GM04504 (cell line): ENCODE measurements at regions not wholly inside any gene's neighbourhood (a gene's known extent, or its start where the extent isn't known, plus 50 kb on each side); places are given as distances from the start of the nearest gene placed in this dataset.

Source experiments
- DNase-seq: peaks from one replicate; pipeline ENCODE4 v3.0.0-alpha.2; 2012; ENCODE audit warnings: low read depth

- DNase-seq: no peak
Observed at GRCh38 chr2:38203446-38203810, 127.5 kb upstream of the CYP1B1 start.

- DNase-seq: no peak
Observed at GRCh38 chr2:38202713-38203445, 126.9 kb upstream of the CYP1B1 start.

- DNase-seq: no peak
Observed at GRCh38 chr2:38201784-38202183, 125.8 kb upstream of the CYP1B1 start.

DNA sequence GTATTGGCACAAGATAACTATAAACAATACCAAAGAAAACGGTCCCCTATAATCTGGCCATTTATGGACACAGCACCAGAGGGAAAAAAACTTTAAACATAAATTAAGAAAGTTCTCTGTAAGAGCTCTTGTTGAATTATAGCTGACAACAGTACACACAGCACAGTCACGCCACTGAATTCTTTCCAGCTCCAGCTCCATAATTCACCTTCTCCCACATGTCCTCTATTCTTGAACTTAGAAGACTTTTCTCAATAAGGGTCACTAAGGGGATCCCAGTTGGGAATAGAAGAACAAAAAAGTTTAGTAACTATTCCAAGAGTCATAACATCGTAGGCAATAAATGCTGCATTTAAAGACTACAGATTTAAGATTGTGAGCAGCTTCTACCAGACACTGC, 124.6 kb upstream of the CYP1B1 start:
- no peak for DNase-seq

- DNase-seq: no peak
Observed at GRCh38 chr2:38199127-38199526, 123.2 kb upstream of the CYP1B1 start.

DNA sequence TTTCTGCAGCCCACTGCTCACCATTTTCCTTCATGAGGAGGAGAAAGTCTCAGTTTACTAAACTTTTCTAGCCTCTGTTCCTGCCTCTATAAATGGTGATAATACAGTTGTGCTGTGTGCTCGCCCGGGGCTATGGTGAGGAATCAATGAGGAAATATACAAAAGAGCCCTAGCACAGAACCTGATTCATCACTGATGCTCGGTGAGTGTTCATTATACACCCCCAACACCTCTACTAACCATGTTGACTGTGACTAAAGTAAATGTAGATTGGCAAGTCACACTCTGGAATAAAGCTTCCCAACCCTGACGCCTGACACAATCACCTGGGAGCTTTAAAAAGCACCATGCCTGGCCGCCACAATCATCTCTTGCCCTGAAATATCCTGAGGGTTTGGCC, 118.8 kb upstream of the CYP1B1 start:
- no peak for DNase-seq

GRCh38 chr2:38192976-38193375, 117.0 kb upstream of the CYP1B1 start:
- DNase-seq: no peak

DNA sequence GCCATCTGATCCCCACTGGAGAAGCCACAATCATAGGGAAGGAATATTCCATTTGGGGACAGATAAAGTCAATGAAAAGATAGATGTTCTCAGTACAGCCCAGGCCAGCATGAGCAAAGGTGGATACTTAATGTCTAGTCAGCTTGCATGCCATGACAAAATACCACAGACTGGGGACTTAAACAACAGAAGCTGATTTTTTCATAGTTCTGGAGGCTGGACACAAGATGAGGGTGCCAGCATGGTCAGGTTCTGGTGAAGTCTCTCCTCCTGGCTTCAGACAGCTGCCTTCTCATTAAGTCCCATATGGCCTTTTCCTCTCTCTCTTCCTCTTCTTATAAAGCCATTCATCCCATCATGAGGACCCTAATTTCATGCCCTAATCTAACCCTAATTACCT, 116.1 kb upstream of the CYP1B1 start:
- DNase-seq: no peak

GRCh38 chr2:38191516-38191915, 115.6 kb upstream of the CYP1B1 start:
- no peak for DNase-seq

GRCh38 chr2:38190542-38191218, 114.7 kb upstream of the CYP1B1 start:
- peak; percentile 76 for DNase-seq

GRCh38 chr2:38187541-38188011, 111.6 kb upstream of the CYP1B1 start:
- peak; percentile 84 for DNase-seq

- no peak for DNase-seq
Observed at GRCh38 chr2:38185012-38185491, 109.1 kb upstream of the CYP1B1 start.

DNA sequence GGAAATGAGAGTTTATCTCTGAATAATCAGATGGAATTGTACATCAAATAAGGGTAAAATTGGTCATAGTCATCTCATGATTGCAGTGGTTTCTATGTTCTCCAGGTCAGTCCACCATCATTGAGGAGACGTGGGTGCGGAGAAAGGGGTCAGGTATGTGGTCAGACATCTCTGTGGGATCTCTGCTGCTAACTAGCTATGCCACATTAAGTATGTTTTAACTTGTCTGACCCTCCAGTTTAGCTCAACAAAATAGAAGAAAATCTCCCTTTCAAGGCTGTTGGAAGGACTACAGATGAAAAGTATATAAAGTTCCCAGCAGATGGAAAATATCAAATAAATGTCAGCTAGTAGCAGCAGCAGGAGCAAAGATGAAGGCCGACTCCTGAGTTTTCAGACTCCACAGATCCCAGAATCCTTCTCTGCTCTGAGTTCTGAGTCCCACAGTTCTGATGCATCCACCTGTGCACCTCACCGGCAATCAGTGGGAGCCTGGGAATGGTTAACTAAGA, 106.6 kb upstream of the CYP1B1 start:
- DNase-seq: no peak

DNA sequence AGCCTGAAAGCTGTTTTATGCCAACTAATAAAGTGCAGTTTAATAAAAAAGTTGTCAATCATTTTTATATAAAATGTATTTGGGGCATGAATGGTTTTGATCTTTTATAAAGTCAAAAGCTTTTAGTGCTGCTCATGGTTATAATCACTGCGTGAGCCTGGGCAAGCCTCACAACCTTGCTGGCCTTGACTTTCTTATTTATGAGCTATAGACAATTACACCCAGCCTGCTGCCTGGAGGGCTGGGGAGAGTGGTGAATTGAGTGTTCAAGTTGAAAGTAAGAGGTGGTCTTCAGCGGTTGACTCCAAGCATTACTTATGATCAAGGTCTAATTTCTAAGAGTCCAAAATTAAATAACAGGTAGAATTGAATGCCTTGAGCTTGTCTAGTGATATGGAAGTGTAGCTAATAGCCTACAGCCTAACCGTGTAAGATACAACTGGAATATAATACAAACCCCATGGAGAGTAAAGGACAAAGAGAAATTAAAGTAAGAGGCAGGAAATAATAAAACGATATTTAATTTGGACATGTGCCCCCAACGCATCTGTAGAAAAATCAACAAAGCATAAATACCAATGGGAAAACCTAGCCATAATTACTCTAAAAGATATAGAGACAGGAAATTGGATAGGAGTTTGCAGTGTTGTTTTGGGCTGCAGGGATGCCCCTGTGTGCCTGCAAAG, 106.0 kb upstream of the CYP1B1 start:
- no peak for DNase-seq

DNA sequence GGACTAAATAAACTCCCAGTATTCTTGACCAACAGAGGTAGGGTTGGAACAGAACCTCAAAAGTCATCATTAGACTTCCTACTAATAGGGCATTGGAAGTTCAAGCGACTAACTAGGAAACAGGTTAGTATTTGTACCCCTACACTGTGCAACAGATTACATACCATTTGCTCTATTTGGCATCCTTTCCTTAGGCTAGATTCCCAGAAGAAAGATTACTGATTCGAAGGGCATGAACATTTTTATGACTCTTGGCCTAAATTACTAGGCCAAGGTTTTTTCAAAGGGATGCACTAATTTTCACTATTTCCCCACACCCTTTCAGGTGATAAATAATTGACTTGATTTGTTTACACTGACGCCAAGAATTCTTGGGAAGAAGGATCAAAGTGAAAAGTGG, 104.8 kb upstream of the CYP1B1 start:
- no peak for DNase-seq

DNA sequence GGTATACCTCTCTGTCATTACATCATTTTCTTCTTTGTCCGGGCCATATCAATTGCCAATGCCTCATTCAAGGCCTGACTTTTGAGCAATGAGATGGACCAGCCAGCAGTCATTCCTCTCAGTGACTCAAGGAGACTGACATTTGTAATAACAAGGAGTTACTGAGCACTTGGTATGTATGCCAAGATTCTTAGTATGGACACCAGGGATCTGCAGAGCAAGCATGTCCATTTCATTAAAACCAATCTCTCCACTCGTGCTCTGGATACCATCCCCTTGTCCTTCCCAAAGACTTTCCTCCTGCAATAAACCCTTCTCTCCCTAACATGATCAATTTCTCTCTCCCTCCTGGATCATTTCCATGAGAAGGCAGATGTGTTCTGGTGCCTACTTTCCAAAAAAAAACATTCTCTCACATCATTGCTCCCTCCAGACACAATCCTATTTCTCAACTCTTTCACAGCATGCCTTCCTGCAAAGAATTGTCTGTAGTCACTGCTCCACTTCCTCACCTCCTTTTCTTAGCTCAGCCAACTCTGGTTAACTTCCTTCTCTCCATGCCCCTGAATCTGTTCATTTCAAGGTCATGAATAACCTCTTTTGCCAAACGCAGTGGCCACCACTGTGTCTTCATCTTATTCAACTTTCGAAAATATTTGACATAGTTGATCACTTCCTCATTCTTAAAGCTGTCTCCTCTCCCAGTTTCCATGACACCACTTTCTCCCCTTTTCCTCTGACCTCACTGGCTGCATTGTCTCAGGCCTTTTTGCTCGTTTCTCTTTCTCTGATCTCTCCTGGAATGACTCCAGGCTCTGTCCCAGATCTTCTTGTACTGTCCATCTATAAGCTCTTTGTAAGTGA, 102.8 kb upstream of the CYP1B1 start:
- peak; percentile 76 for DNase-seq

- DNase-seq: no peak
Observed at GRCh38 chr2:38178119-38178518, 102.2 kb upstream of the CYP1B1 start.

DNA sequence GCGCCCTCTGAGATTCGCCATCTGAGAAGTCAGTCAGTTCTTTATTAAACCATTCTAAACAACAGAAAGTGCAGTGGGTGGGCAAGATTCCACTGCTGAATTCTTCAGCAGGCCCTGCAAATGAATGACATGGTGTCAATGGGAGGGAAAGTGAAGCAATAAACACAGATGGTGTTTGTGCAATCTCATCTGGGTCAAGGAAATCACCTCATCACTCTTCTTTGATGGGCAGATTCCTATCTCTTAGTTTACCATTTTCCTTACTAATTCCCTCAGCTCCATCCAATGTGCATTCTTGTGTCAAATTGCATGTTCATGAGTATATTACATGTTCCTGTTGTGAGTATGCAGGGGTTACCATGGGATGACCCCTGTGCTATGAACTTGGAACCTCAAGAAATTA, 100.7 kb upstream of the CYP1B1 start:
- DNase-seq: no peak

DNA sequence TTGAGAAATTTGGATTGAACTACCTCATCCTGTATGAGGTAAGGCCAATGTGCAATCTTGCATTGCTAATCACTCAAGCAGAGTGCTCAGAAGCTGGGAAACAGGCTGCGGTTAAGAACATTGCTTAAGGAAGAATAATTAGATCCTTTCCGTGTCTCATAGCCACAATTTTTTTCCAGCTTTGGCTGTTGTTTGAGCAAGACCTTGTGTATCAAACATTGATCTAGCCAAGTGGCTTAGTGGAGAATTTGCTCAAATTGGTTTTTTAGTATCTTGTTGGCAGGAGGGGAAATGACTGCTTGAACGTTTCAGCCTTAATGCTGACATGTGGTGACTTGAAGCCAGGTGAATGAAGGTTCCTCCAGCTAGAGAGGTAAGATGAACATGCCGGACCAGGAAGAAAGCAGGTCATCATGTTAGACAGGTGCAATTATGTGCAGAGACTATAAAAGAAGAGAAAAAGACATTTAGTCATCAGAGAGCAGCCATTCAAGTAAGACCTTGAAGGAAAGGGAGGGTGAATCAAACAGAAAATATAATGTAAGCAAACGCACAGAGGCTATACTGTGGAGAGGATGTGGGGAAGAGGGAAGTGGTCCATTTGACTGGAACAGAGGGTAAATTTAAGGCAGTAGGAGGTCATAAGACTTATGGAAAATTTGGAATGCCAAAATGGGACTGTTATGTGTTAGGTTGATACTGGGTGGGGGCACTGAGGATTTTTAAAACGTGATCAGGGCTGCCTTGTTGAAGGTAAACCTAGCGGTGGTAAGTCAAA, 98.9 kb upstream of the CYP1B1 start:
- peak; percentile 94 for DNase-seq

- DNase-seq: no peak
Observed at GRCh38 chr2:38174131-38174530, 98.2 kb upstream of the CYP1B1 start.

- no peak for DNase-seq
Observed at GRCh38 chr2:38173683-38174082, 97.7 kb upstream of the CYP1B1 start.
